Spleen (tissue), 7 donors: ENCODE measurements at regions not wholly inside any gene's neighbourhood (a gene's known extent, or its start where the extent isn't known, plus 50 kb on each side); places are given as distances from the start of the nearest gene placed in this dataset.

ENCODE experiments used
- POLR2A ChIP-seq, 3 donors: fragments of 450-650 bp; IDR thresholded peaks; one replicate each; pipeline ENCODE4 v1.5.1; 2017; ENCODE audit warnings: antibody characterized with exemption in 3 of 3, mild to moderate bottlenecking in 1 of 3
- POLR2AphosphoS5 ChIP-seq, 3 donors: sonication (generic); formaldehyde crosslinking; IDR thresholded peaks; one replicate each; pipeline ENCODE4 v1.5.1; 2017; ENCODE audit warnings: antibody characterized with exemption in 3 of 3
- TF ChIP-seq, protein P1 (sequence below), 11 experiments: fragments of 200-600 bp in 7 of 11; fragments of 450-650 bp in 4 of 11; sonication (generic) in 4 of 11; IDR thresholded peaks in 8 of 11; conservative IDR thresholded peaks in 3 of 11; 1 replicate in 7 of 11; 2 replicates in 4 of 11; pipeline versions ENCODE4 v1.4.0 to v1.8.0; 2016 to 2021; ENCODE audit warnings: antibody characterized with exemption in 11 of 11, inconsistent platforms in 4 of 11, mild to moderate bottlenecking in 1 of 11
- donor health status: DM: no; HTN: no; CAD: no; lungs with moderate emphysema.
- donor health status: DM: no; HTN: no; CAD: no.
- donor health status: DM: no; HTN: no; CAD: no.

DNA sequence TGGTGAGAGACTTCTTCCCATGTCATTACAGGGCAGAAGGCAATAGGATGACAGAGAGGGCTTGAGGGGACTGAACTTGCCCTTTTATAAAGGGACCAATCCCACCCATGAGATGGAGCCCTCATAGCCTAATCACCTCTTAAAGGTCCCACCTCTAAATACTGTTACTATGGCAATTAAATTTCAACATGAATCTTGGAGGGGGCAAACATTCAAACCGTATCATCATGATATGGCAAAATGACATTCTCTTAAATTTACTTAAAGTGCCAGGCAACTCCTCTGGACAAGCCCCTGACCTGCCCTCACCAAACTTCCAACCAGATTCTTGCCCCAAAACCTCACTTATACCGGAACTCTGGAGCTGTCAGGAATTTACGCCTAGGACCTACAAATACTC is 100.8 kb upstream of the OR5AK2 start:
- TF ChIP-seq, protein P1, sequence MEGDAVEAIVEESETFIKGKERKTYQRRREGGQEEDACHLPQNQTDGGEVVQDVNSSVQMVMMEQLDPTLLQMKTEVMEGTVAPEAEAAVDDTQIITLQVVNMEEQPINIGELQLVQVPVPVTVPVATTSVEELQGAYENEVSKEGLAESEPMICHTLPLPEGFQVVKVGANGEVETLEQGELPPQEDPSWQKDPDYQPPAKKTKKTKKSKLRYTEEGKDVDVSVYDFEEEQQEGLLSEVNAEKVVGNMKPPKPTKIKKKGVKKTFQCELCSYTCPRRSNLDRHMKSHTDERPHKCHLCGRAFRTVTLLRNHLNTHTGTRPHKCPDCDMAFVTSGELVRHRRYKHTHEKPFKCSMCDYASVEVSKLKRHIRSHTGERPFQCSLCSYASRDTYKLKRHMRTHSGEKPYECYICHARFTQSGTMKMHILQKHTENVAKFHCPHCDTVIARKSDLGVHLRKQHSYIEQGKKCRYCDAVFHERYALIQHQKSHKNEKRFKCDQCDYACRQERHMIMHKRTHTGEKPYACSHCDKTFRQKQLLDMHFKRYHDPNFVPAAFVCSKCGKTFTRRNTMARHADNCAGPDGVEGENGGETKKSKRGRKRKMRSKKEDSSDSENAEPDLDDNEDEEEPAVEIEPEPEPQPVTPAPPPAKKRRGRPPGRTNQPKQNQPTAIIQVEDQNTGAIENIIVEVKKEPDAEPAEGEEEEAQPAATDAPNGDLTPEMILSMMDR (IDR thresholded peaks at IDR 0.05 in 8 of 11, conservative IDR thresholded peaks at IDR 0.05 in 3 of 11): no peak
- TF ChIP-seq POLR2AphosphoS5 (IDR thresholded peaks at IDR 0.05) (no peak), POLR2A (IDR thresholded peaks at IDR 0.05) (no peak)
